Inflammatory macrophage treated with lipopolysaccharide for 4 hours (primary cell): ENCODE measurements at regions not wholly inside any gene's neighbourhood (a gene's known extent, or its start where the extent isn't known, plus 50 kb on each side); places are given as distances from the start of the nearest gene placed in this dataset.

Experiments
- DNase-seq: peaks from one replicate; pipeline ENCODE4 v3.0.0-alpha.2; 2020

GRCh38 chr5:1945606-1946005 is 62.9 kb upstream of the IRX4 start:
- no peak for DNase-seq

GRCh38 chr5:1944408-1944807 is 61.7 kb upstream of the IRX4 start:
- DNase-seq = no peak

GRCh38 chr5:1943481-1943880 is 60.8 kb upstream of the IRX4 start:
- no peak for DNase-seq

- no peak for DNase-seq
Observed at GRCh38 chr5:1942630-1943029, 59.9 kb upstream of the IRX4 start.

GRCh38 chr5:1942158-1942557 is 59.4 kb upstream of the IRX4 start:
- no peak for DNase-seq

GRCh38 chr5:1939256-1939655 is 56.5 kb upstream of the IRX4 start:
- DNase-seq = no peak

- no peak for DNase-seq
Observed at GRCh38 chr5:1938310-1939000, 55.7 kb upstream of the IRX4 start.

- DNase-seq = no peak
Observed at GRCh38 chr5:1937590-1937989, 54.9 kb upstream of the IRX4 start.

GRCh38 chr5:1936901-1937300 is 54.2 kb upstream of the IRX4 start:
- no peak for DNase-seq

- DNase-seq = no peak
Observed at GRCh38 chr5:1936413-1936812, 53.7 kb upstream of the IRX4 start.

GRCh38 chr5:1934801-1935429 is 52.2 kb upstream of the IRX4 start:
- DNase-seq = no peak

- DNase-seq = no peak
Observed at GRCh38 chr5:1934056-1934394, 51.3 kb upstream of the IRX4 start.

GRCh38 chr5:1933364-1934055 is 50.8 kb upstream of the IRX4 start:
- no peak for DNase-seq
